Neural cell (in vitro differentiated cells): ENCODE measurements at regions not wholly inside any gene's neighbourhood (a gene's known extent, or its start where the extent isn't known, plus 50 kb on each side); places are given as distances from the start of the nearest gene placed in this dataset.

ENCODE experiments used
- H2AFZ ChIP-seq: fragments of 200-600, 300-800 bp; sonication (generic), shearing (Covaris generic); 2 replicates; pipeline ENCODE4 v1.6.0; 2014; ENCODE audit warnings: low read depth, mild to moderate bottlenecking, antibody characterized with exemption, low read length, moderate library complexity
- H3F3A ChIP-seq: fragments of 200-600 bp; shearing (Covaris generic); 2 replicates; pipeline ENCODE4 v1.6.1; 2016; ENCODE audit warnings: mild to moderate bottlenecking, moderate library complexity, mixed read lengths, antibody characterized with exemption, low read length; ENCODE audit not compliant: insufficient read depth, poor library complexity, severe bottlenecking
- H3K27ac ChIP-seq: fragments of 200-600, 300-800 bp; sonication (generic), shearing (Covaris generic); 2 replicates; pipeline ENCODE4 v1.5.1; 2014; ENCODE audit warnings: mild to moderate bottlenecking, low read length, moderate library complexity
- H3K27me3 ChIP-seq: fragments of 300-800, 200-600 bp; sonication (generic), shearing (Covaris generic); 2 replicates; pipeline ENCODE4 v1.6.0; 2014; ENCODE audit warnings: mild to moderate bottlenecking, low read depth, low read length, moderate library complexity; ENCODE audit not compliant: insufficient read depth
- H3K36me3 ChIP-seq: fragments of 300-800, 200-600 bp; sonication (generic), shearing (Covaris generic); 2 replicates; pipeline ENCODE4 v1.5.1; 2014; ENCODE audit warnings: mild to moderate bottlenecking, antibody characterized with exemption, low read length, moderate library complexity; ENCODE audit not compliant: insufficient read depth
- H3K4me2 ChIP-seq: fragments of 300-800, 200-600 bp; sonication (generic), shearing (Covaris generic); 2 replicates; pipeline ENCODE4 v1.6.0; 2014; ENCODE audit warnings: mild to moderate bottlenecking, low read length
- H3K4me3 ChIP-seq: fragments of 300-800, 200-600 bp; sonication (generic), shearing (Covaris generic); 2 replicates; pipeline ENCODE4 v1.5.1; 2014; ENCODE audit warnings: mild to moderate bottlenecking, low read length, moderate library complexity
- H3K79me2 ChIP-seq: fragments of 200-600 bp; shearing (Covaris generic); replicated peaks from 2 replicates; pipeline ENCODE4 v1.6.0; 2014; ENCODE audit warnings: mild to moderate bottlenecking, low read length, moderate library complexity; ENCODE audit not compliant: insufficient read depth
- H3K9ac ChIP-seq: fragments of 300-800, 200-600 bp; sonication (generic), shearing (Covaris generic); 2 replicates; pipeline ENCODE4 v1.6.1; 2016; ENCODE audit warnings: mild to moderate bottlenecking, low read length, mixed read lengths
- H3K9me2 ChIP-seq: fragments of 200-600 bp; shearing (Covaris generic); 2 replicates; pipeline ENCODE4 v1.6.1; 2016; ENCODE audit warnings: mild to moderate bottlenecking, low read length, mixed read lengths; ENCODE audit not compliant: insufficient read depth
- H3K9me3 ChIP-seq: fragments of 200-600, 300-800 bp; sonication (generic), shearing (Covaris generic); 2 replicates; pipeline ENCODE4 v1.6.1; 2016; ENCODE audit warnings: mild to moderate bottlenecking, mixed run types, low read length, moderate library complexity, mixed read lengths
- H4K20me1 ChIP-seq: fragments of 200-600 bp; shearing (Covaris generic); 2 replicates; pipeline ENCODE4 v1.6.1; 2016; ENCODE audit warnings: mild to moderate bottlenecking, mixed run types; ENCODE audit not compliant: insufficient read depth
- CTCF ChIP-seq: fragments of 450-650 bp; IDR thresholded peaks from 2 replicates; pipeline ENCODE4 v1.5.1; 2014; ENCODE audit warnings: antibody characterized with exemption, mild to moderate bottlenecking, moderate library complexity; ENCODE audit not compliant: poor library complexity, severe bottlenecking
- EP300 ChIP-seq: fragments of 450-650 bp; conservative IDR thresholded peaks from 2 replicates; pipeline ENCODE4 v1.6.1; 2014; ENCODE audit warnings: antibody characterized with exemption, mild to moderate bottlenecking, moderate library complexity; ENCODE audit not compliant: poor library complexity, severe bottlenecking
- EZH2 ChIP-seq: fragments of 200-600, 300-800 bp; shearing (Covaris generic), sonication (generic); IDR thresholded peaks from 2 replicates; pipeline ENCODE4 v1.6.1; 2014; ENCODE audit warnings: antibody characterized with exemption, low read length, borderline replicate concordance, mild to moderate bottlenecking; ENCODE audit not compliant: insufficient read depth, poor library complexity, severe bottlenecking
- MXI1 ChIP-seq: fragments of 450-650 bp; conservative IDR thresholded peaks from 2 replicates; pipeline ENCODE4 v1.6.1; 2014; ENCODE audit warnings: antibody characterized with exemption, mild to moderate bottlenecking; ENCODE audit not compliant: poor library complexity, severe bottlenecking
- POLR2AphosphoS5 ChIP-seq: IDR thresholded peaks from 2 replicates; pipeline ENCODE4 v1.6.1; 2012
- RAD21 ChIP-seq: fragments of 450-650 bp; conservative IDR thresholded peaks from 2 replicates; pipeline ENCODE4 v1.6.1; 2014; ENCODE audit warnings: antibody characterized with exemption, mild to moderate bottlenecking, moderate library complexity
- REST ChIP-seq: IDR thresholded peaks from 2 replicates; pipeline ENCODE4 v1.6.1; 2012; ENCODE audit warnings: borderline replicate concordance
- SMC3 ChIP-seq: fragments of 450-650 bp; conservative IDR thresholded peaks from 2 replicates; pipeline ENCODE4 v1.6.1; 2014; ENCODE audit warnings: antibody characterized with exemption, mild to moderate bottlenecking, moderate library complexity; ENCODE audit not compliant: poor library complexity
- TAF1 ChIP-seq: IDR thresholded peaks from 2 replicates; pipeline ENCODE4 v1.6.1; 2012; ENCODE audit warnings: low read depth

- Histone ChIP-seq H3K9ac (no peak overlapping the region), H3K27me3 (no peaks in the 10 kb centered on the region), H3K9me3 (no peaks in the 10 kb centered on the region), H3K36me3 (no peaks in the 10 kb centered on the region), H4K20me1 (no peaks in the 10 kb centered on the region), H3K79me2 (no peaks in the 10 kb centered on the region), H3K9me2 (no peaks in the 10 kb centered on the region), H3K4me3 (no peak overlapping the region), H3K27ac (no peak overlapping the region), H3F3A (no peaks in the 10 kb centered on the region), H3K4me2 (no peak overlapping the region), H2AFZ (no peak overlapping the region)
- TF ChIP-seq EZH2 (no peak), EP300 (no peak), MXI1 (no peak)
These were observed 1632.9 kb upstream of the TENM3 start for GRCh38 chr4:180610324-180610723.

- Histone ChIP-seq H3K27ac (no peak overlapping the region), H3K9ac (no peak overlapping the region)
- TF ChIP-seq SMC3 (no peak), RAD21 (no peak), EP300 (no peak), POLR2AphosphoS5 (no peak), MXI1 (no peak), TAF1 (no peak), REST (no peak), EZH2 (no peak), CTCF (no peak)
These were observed 1627.5 kb upstream of the TENM3 start for GRCh38 chr4:180615746-180616145.

GRCh38 chr4:180617196-180617595 is 1626.0 kb upstream of the TENM3 start:
- TF ChIP-seq POLR2AphosphoS5 = no peak
- no peak for TF ChIP-seq EZH2
- TF ChIP-seq EP300 = no peak
- no peak for TF ChIP-seq RAD21
- no peak for TF ChIP-seq MXI1
- no peak for TF ChIP-seq TAF1
- TF ChIP-seq CTCF = no peak
- TF ChIP-seq SMC3 = no peak
- no peak for TF ChIP-seq REST
- H3K9ac ChIP-seq = no peak overlapping the region
- H2AFZ ChIP-seq = no peak overlapping the region
- no peaks in the 10 kb centered on the region for H3K36me3 ChIP-seq
- no peaks in the 10 kb centered on the region for H3F3A ChIP-seq
- H3K79me2 ChIP-seq = no peaks in the 10 kb centered on the region
- no peaks in the 10 kb centered on the region for H3K27me3 ChIP-seq
- H3K4me2 ChIP-seq = no peak overlapping the region
- no peak overlapping the region for H3K4me3 ChIP-seq
- no peak overlapping the region for H3K27ac ChIP-seq
- H4K20me1 ChIP-seq = no peaks in the 10 kb centered on the region
- no peaks in the 10 kb centered on the region for H3K9me2 ChIP-seq
- no peaks in the 10 kb centered on the region for H3K9me3 ChIP-seq

More at GRCh38 chr4:180615746-180616145, 1627.5 kb upstream of the TENM3 start:
- H3K9me3 ChIP-seq = no peaks in the 10 kb centered on the region
- H3K4me2 ChIP-seq = no peak overlapping the region
- H3K27me3 ChIP-seq = no peaks in the 10 kb centered on the region
- H3K9me2 ChIP-seq = no peaks in the 10 kb centered on the region
- H3K4me3 ChIP-seq = no peak overlapping the region
- no peaks in the 10 kb centered on the region for H3K36me3 ChIP-seq
- H3K79me2 ChIP-seq = no peaks in the 10 kb centered on the region
- no peak overlapping the region for H2AFZ ChIP-seq
- H4K20me1 ChIP-seq = no peaks in the 10 kb centered on the region
- H3F3A ChIP-seq = no peaks in the 10 kb centered on the region
